ENCODE measurements at regions not wholly inside any gene's neighbourhood (a gene's known extent, or its start where the extent isn't known, plus 50 kb on each side); places are given as distances from the start of the nearest gene placed in this dataset.

- no peak overlapping the region for H3K4me3 Mint-ChIP-seq
- ATAC-seq (replicated peaks) (no peak), DNase-seq (no peak)
- no peak overlapping the region for H3K27ac Mint-ChIP-seq
- H3K9me3 Mint-ChIP-seq: peaks cover 2 to 4% of the 10 kb centered on the region in 2 donors
- no peaks in the 10 kb centered on the region for H3K4me1 Mint-ChIP-seq
- H3K27me3 Mint-ChIP-seq: no peaks in the 10 kb centered on the region
- H3K36me3 Mint-ChIP-seq: no peaks in the 10 kb centered on the region
These were observed 513.2 kb upstream of the WWC1 start for GRCh38 chr5:167778228-167778627.

GRCh38 chr5:167779644-167780043 lies 511.8 kb upstream of the WWC1 start:
- H3K4me3 Mint-ChIP-seq: no peak overlapping the region
- no peak for DNase-seq
- H3K9me3 Mint-ChIP-seq: peaks cover 2 to 4% of the 10 kb centered on the region in 2 donors
- ATAC-seq (replicated peaks): no peak
- no peaks in the 10 kb centered on the region for H3K4me1 Mint-ChIP-seq
- no peaks in the 10 kb centered on the region for H3K27me3 Mint-ChIP-seq
- H3K27ac Mint-ChIP-seq: no peak overlapping the region
- H3K36me3 Mint-ChIP-seq: no peaks in the 10 kb centered on the region

- peaks cover 2 to 4% of the 10 kb centered on the region in 2 donors for H3K9me3 Mint-ChIP-seq
- H3K4me1 Mint-ChIP-seq: no peaks in the 10 kb centered on the region
- H3K27ac Mint-ChIP-seq: no peak overlapping the region
These were observed 511.3 kb upstream of the WWC1 start for GRCh38 chr5:167780177-167780576.

GRCh38 chr5:167783145-167783817 lies 508.2 kb upstream of the WWC1 start:
- ATAC-seq (replicated peaks): no peak
- no peaks in the 10 kb centered on the region for H3K4me1 Mint-ChIP-seq
- H3K27ac Mint-ChIP-seq: no peak overlapping the region
- H3K36me3 Mint-ChIP-seq: no peaks in the 10 kb centered on the region
- H3K9me3 Mint-ChIP-seq: peaks cover 0 to 4% of the 10 kb centered on the region in 2 donors
- H3K27me3 Mint-ChIP-seq: no peaks in the 10 kb centered on the region
- H3K4me3 Mint-ChIP-seq: no peak overlapping the region
- DNase-seq: no peak

More at GRCh38 chr5:167780177-167780576, 511.3 kb upstream of the WWC1 start:
- H3K4me3 Mint-ChIP-seq: no peak overlapping the region
- no peak for DNase-seq
- no peaks in the 10 kb centered on the region for H3K27me3 Mint-ChIP-seq
- no peak for ATAC-seq (replicated peaks)
- no peaks in the 10 kb centered on the region for H3K36me3 Mint-ChIP-seq

- no peak overlapping the region for H3K4me3 Mint-ChIP-seq
- no peaks in the 10 kb centered on the region for H3K4me1 Mint-ChIP-seq
- DNase-seq (no peak), ATAC-seq (replicated peaks) (no peak)
- H3K27ac Mint-ChIP-seq: no peak overlapping the region
- peaks cover 0 to 4% of the 10 kb centered on the region in 2 donors for H3K9me3 Mint-ChIP-seq
- no peaks in the 10 kb centered on the region for H3K36me3 Mint-ChIP-seq
- no peaks in the 10 kb centered on the region for H3K27me3 Mint-ChIP-seq
These were observed 506.3 kb upstream of the WWC1 start for GRCh38 chr5:167785106-167785505.

GRCh38 chr5:167785901-167786300 lies 505.5 kb upstream of the WWC1 start:
- Mint-ChIP-seq H3K9me3 (peaks cover 0 to 4% of the 10 kb centered on the region in 2 donors), H3K4me1 (no peaks in the 10 kb centered on the region), H3K36me3 (no peaks in the 10 kb centered on the region), H3K27me3 (no peaks in the 10 kb centered on the region), H3K4me3 (no peak overlapping the region), H3K27ac (no peak overlapping the region)
- ATAC-seq (replicated peaks): no peak
- no peak for DNase-seq

- Mint-ChIP-seq H3K4me1 (no peaks in the 10 kb centered on the region), H3K4me3 (no peak overlapping the region), H3K27ac (no peak overlapping the region), H3K9me3 (no peaks in the 10 kb centered on the region), H3K36me3 (no peaks in the 10 kb centered on the region), H3K27me3 (no peaks in the 10 kb centered on the region)
- DNase-seq (no peak), ATAC-seq (replicated peaks) (no peak)
These were observed 504.4 kb upstream of the WWC1 start for GRCh38 chr5:167786871-167787578.

GRCh38 chr5:167790045-167790444 lies 501.4 kb upstream of the WWC1 start:
- no peak for DNase-seq
- Mint-ChIP-seq H3K4me3 (no peak overlapping the region), H3K27me3 (no peaks in the 10 kb centered on the region), H3K4me1 (no peaks in the 10 kb centered on the region), H3K27ac (no peak overlapping the region), H3K36me3 (no peaks in the 10 kb centered on the region), H3K9me3 (no peaks in the 10 kb centered on the region)
- no peak for ATAC-seq (replicated peaks)

- ATAC-seq (replicated peaks) (no peak), DNase-seq (no peak)
- no peak overlapping the region for H3K4me3 Mint-ChIP-seq
- H3K27ac Mint-ChIP-seq: no peak overlapping the region
- no peaks in the 10 kb centered on the region for H3K36me3 Mint-ChIP-seq
- H3K4me1 Mint-ChIP-seq: no peaks in the 10 kb centered on the region
- H3K27me3 Mint-ChIP-seq: no peaks in the 10 kb centered on the region
- no peaks in the 10 kb centered on the region for H3K9me3 Mint-ChIP-seq
These were observed 500.8 kb upstream of the WWC1 start for GRCh38 chr5:167790462-167791260.

- Mint-ChIP-seq H3K27ac (no peak overlapping the region), H3K4me3 (no peak overlapping the region)
- no peak for ATAC-seq (replicated peaks)
These were observed 498.9 kb upstream of the WWC1 start for GRCh38 chr5:167792514-167792913.

GRCh38 chr5:167793700-167794099 lies 497.7 kb upstream of the WWC1 start:
- Mint-ChIP-seq H3K36me3 (no peaks in the 10 kb centered on the region), H3K27ac (no peak overlapping the region)

More at GRCh38 chr5:167792514-167792913, 498.9 kb upstream of the WWC1 start:
- DNase-seq: no peak
- Mint-ChIP-seq H3K4me1 (no peaks in the 10 kb centered on the region), H3K36me3 (no peaks in the 10 kb centered on the region), H3K27me3 (no peaks in the 10 kb centered on the region), H3K9me3 (no peaks in the 10 kb centered on the region)

GRCh38 chr5:167794121-167794520 lies 497.3 kb upstream of the WWC1 start:
- H3K9me3 Mint-ChIP-seq: no peaks in the 10 kb centered on the region
- H3K36me3 Mint-ChIP-seq: no peaks in the 10 kb centered on the region
- H3K27ac Mint-ChIP-seq: no peak overlapping the region
- no peak overlapping the region for H3K4me3 Mint-ChIP-seq
- no peaks in the 10 kb centered on the region for H3K4me1 Mint-ChIP-seq
- DNase-seq: no peak
- no peak for ATAC-seq (replicated peaks)
- no peaks in the 10 kb centered on the region for H3K27me3 Mint-ChIP-seq

More at GRCh38 chr5:167793700-167794099, 497.7 kb upstream of the WWC1 start:
- DNase-seq: no peak
- Mint-ChIP-seq H3K9me3 (no peaks in the 10 kb centered on the region), H3K27me3 (no peaks in the 10 kb centered on the region), H3K4me1 (no peaks in the 10 kb centered on the region), H3K4me3 (no peak overlapping the region)
- no peak for ATAC-seq (replicated peaks)

GRCh38 chr5:167796672-167797071 lies 494.8 kb upstream of the WWC1 start:
- ATAC-seq (replicated peaks) (no peak), DNase-seq (no peak)
- no peak overlapping the region for H3K27ac Mint-ChIP-seq
- no peaks in the 10 kb centered on the region for H3K36me3 Mint-ChIP-seq
- no peaks in the 10 kb centered on the region for H3K4me1 Mint-ChIP-seq
- peaks cover 2 to 4% of the 10 kb centered on the region in 2 donors for H3K9me3 Mint-ChIP-seq
- H3K27me3 Mint-ChIP-seq: no peaks in the 10 kb centered on the region
- H3K4me3 Mint-ChIP-seq: no peak overlapping the region

- no peak for ATAC-seq (replicated peaks)
- peaks cover 2 to 4% of the 10 kb centered on the region in 2 donors for H3K9me3 Mint-ChIP-seq
- no peaks in the 10 kb centered on the region for H3K36me3 Mint-ChIP-seq
- H3K4me1 Mint-ChIP-seq: no peaks in the 10 kb centered on the region
- no peak overlapping the region for H3K4me3 Mint-ChIP-seq
- no peak overlapping the region for H3K27ac Mint-ChIP-seq
- DNase-seq: no peak
- no peaks in the 10 kb centered on the region for H3K27me3 Mint-ChIP-seq
These were observed 493.5 kb upstream of the WWC1 start for GRCh38 chr5:167797933-167798332.

Measured in stimulated activated naive B cell treated with anti-CD40 and anti-IgM and Interleukin-4, amounts not matched to agents 10 μg/mL and 1 μg/mL and 100 μg/mL, for 72 hours (primary cell).